Activated CD8-positive, alpha-beta T cell treated with anti-CD3 and anti-CD28 coated beads, Interleukin-2, amount 10 ng/mL, durations not matched to agents 7 days and 5 days (primary cell): ENCODE measurements at regions not wholly inside any gene's neighbourhood (a gene's known extent, or its start where the extent isn't known, plus 50 kb on each side); places are given as distances from the start of the nearest gene placed in this dataset.

Experiments used
- ATAC-seq: fragments of 150-1000 bp; cut with Tn5 transposase; one replicate; pipeline ENCODE4 v1.10.0; 2021; ENCODE audit warnings: moderate library complexity
- CTCF ChIA-PET: fragments of 350-600 bp; sonication (Branson Sonifier 250); formaldehyde crosslinking; loops from one replicate; lab custom pipeline; 2021; ENCODE audit warnings: antibody characterized with exemption; lab: Charles Lee
- POLR2A ChIA-PET: fragments of 350-600 bp; sonication (Branson Sonifier 250); formaldehyde crosslinking; loops from one replicate; lab custom pipeline; 2021; ENCODE audit warnings: antibody characterized with exemption; lab: Charles Lee
- DNase-seq: peaks from one replicate; pipeline ENCODE4 v3.0.0-alpha.2; 2020
- H3K27ac Mint-ChIP-seq: one replicate; pipeline ENCODE4 v1.8.0; 2021; ENCODE audit warnings: mild to moderate bottlenecking, mixed read lengths
- H3K27me3 Mint-ChIP-seq: one replicate; pipeline ENCODE4 v1.8.0; 2021; ENCODE audit warnings: low read depth, mixed read lengths
- H3K36me3 Mint-ChIP-seq: one replicate; pipeline ENCODE4 v1.8.0; 2021; ENCODE audit warnings: low read depth, mixed read lengths
- H3K4me1 Mint-ChIP-seq: one replicate; pipeline ENCODE4 v1.8.0; 2021; ENCODE audit warnings: low read depth, mixed read lengths
- H3K4me3 Mint-ChIP-seq: one replicate; pipeline ENCODE4 v1.8.0; 2021; ENCODE audit warnings: mild to moderate bottlenecking, mixed read lengths
- H3K9me3 Mint-ChIP-seq: one replicate; pipeline ENCODE4 v1.8.0; 2022; ENCODE audit warnings: mixed read lengths; ENCODE audit not compliant: insufficient read depth

DNA sequence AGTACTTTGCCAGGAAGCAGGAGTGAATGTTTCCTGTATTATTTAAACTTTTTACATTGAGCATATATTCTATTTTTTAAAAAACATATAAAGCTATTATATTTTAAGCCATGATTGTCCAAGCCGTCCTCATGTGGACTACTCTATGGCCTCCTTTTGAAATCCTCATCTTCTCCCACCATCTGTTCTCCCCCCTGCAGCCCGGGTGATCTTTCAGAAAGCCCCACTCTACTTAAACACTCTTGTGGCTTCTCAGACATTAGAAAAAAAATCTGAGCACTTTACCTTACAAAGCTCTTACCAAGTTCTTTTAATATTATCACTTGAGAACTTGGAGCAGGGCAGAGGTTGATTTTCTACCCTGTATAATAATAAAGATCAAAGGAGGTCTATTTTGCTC, 95.4 kb downstream of the CAVIN4 start:
- CTCF ChIA-PET, result no interaction called here
- no peaks in the 10 kb centered on the region for H3K36me3 Mint-ChIP-seq
- H3K4me3 Mint-ChIP-seq, result no peak overlapping the region

DNA sequence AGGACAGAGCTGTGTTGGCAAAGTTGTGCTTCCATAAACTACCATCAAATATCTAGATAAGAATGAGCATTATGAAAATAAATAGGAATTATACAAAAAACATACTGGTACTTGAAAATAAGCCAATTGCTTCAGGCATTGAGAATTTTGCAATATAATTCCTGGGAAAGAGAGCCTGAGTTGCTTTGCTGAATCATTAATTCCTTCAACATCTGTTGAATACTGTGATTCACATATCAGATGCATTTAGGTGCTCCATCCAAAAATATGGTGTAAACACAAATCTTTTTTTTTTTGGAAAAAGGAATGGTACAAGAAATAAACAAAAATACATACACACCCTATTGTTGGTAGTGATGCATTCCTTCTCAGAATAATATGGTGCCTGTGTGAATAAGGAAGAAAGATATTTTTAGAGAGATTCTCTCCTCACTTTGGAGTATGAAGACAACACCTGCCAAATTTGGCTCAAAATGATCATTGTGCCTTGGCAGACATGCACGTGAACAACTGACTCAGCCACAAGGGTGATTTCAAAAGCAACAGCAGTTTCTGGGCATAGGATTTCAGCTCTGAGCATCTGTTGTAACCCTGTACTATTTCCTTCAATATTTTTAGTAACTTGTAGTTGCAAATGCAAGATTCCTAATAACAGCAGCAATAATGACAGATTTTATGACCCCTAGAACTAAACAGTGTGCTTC, 96.7 kb downstream of the CAVIN4 start:
- CTCF ChIA-PET, result no interaction called here
- no peak overlapping the region for H3K4me3 Mint-ChIP-seq
- no peak for DNase-seq
- H3K27me3 Mint-ChIP-seq, result peaks cover 24% of the 10 kb centered on the region
- no peaks in the 10 kb centered on the region for H3K36me3 Mint-ChIP-seq
- no peaks in the 10 kb centered on the region for H3K4me1 Mint-ChIP-seq
- no peak overlapping the region for H3K27ac Mint-ChIP-seq
- ATAC-seq, result no peak
- no peaks in the 10 kb centered on the region for H3K9me3 Mint-ChIP-seq
- POLR2A ChIA-PET, result no interaction called here

More for the DNA sequence above, 95.4 kb downstream of the CAVIN4 start:
- DNase-seq (no peak), ATAC-seq (no peak)
- H3K27me3 Mint-ChIP-seq, result peaks cover 26% of the 10 kb centered on the region
- POLR2A ChIA-PET, result no interaction called here
- no peaks in the 10 kb centered on the region for H3K9me3 Mint-ChIP-seq
- no peaks in the 10 kb centered on the region for H3K4me1 Mint-ChIP-seq
- H3K27ac Mint-ChIP-seq, result no peak overlapping the region

DNA sequence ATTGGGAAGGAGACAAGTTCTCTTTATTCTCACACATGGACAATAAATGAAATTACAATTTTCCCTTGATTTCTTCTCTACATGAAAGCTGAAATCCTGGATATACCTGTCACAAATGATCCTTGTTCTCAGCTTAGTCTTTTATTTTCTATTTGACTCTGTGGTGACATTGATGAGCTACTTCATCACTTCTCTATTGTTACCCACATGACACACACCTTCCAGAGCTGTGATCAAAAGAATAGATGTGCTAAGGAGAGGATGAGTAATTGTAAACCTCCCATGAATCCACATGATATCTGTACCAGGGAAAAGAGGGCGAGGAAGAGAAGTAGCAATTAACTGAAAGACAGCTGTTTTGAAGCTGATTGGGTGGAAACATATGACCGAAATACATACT, 102.0 kb downstream of the CAVIN4 start:
- ChIA-PET POLR2A (interaction anchor here (0.6 kb wide), 1 partner anchor 300 kb away, joined by 3 read pairs; no protein-coding TSS in a partner anchor), CTCF (interaction anchor here (1.2 to 2.0 kb wide), 2 partner anchors 34 to 78 kb away, joined by 4 to 5 read pairs; no protein-coding TSS in a partner anchor)
- Mint-ChIP-seq H3K4me1 (no peaks in the 10 kb centered on the region), H3K4me3 (no peak overlapping the region), H3K36me3 (no peaks in the 10 kb centered on the region), H3K27me3 (peaks cover 22% of the 10 kb centered on the region), H3K27ac (no peak overlapping the region), H3K9me3 (no peaks in the 10 kb centered on the region)
- ATAC-seq (no peak), DNase-seq (no peak)

DNA sequence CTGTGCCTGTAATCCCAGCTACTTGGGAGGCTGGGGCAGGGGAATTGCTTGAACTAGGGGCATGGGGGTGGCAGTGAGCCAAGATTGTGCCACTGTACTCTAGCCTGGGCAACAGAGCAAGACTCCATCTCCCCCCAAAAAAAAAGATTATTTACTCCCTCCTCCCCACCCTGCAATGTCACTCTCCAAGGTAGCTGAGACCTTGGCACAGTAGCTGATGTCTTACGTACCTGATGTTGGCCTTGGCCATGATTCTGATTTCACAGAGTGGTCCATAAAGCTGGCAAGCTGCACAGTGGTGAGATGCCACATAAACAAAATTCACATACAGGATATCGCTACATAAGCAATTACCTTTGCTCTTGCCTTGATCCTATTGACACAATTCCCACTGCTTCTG, 108.5 kb downstream of the CAVIN4 start:
- no peak overlapping the region for H3K4me3 Mint-ChIP-seq

DNA sequence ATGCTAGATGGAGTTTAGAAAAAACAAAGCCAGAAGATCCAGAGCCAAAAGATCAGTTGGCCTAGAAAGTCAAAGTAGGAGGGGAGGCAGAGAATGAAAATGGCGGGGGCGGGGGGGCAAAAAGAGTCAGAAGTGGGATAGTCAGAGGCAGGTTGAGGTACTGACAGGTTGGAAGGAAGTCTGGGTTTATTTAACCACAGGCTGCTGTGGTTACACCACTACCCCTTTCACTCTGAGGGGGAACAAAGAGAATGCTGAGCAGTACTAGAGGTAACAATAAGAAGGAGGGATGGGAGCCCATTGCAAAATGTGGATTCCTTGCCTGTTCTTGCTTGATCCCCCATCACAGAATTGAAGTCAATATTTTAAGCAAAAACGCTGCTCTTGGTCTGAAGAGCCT, 111.8 kb downstream of the CAVIN4 start:
- POLR2A ChIA-PET, result no interaction called here
- Mint-ChIP-seq H3K27me3 (peaks cover 8% of the 10 kb centered on the region), H3K36me3 (no peaks in the 10 kb centered on the region), H3K4me3 (no peak overlapping the region), H3K27ac (no peak overlapping the region), H3K9me3 (no peaks in the 10 kb centered on the region), H3K4me1 (peaks cover 17% of the 10 kb centered on the region)
- CTCF ChIA-PET, result no interaction called here
- ATAC-seq (peak; percentile 71), DNase-seq (peak; percentile 66)

More for the DNA sequence above, 108.5 kb downstream of the CAVIN4 start:
- ChIA-PET POLR2A (no interaction called here), CTCF (no interaction called here)
- H3K4me1 Mint-ChIP-seq, result peaks cover 17% of the 10 kb centered on the region
- no peak for ATAC-seq
- no peak for DNase-seq
- H3K27ac Mint-ChIP-seq, result no peak overlapping the region
- no peaks in the 10 kb centered on the region for H3K36me3 Mint-ChIP-seq
- no peaks in the 10 kb centered on the region for H3K9me3 Mint-ChIP-seq
- peaks cover 12% of the 10 kb centered on the region for H3K27me3 Mint-ChIP-seq

DNA sequence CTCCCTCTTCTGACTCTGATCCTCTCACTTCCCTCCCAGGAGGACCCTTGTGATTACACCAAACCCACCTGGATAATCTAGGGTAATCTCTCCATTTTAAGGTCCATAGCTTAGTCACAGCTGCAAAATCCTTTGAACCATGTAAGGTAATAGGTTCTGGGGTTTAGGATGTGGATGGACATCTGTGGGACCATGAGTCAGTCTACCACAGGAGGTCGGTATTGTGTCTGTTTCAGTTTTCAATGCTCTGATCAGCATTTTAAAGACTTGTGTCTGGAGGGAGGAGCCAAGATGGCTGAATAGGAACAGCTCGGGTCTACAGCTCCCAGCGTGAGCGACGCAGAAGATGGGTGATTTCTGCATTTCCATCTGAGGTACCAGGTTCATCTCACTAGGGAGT, 112.6 kb downstream of the CAVIN4 start:
- DNase-seq, result no peak
- peak; percentile 19 for ATAC-seq
- no peak overlapping the region for H3K4me3 Mint-ChIP-seq
- POLR2A ChIA-PET, result no interaction called here
- no peaks in the 10 kb centered on the region for H3K9me3 Mint-ChIP-seq
- CTCF ChIA-PET, result no interaction called here
- no peaks in the 10 kb centered on the region for H3K36me3 Mint-ChIP-seq
- H3K4me1 Mint-ChIP-seq, result peaks cover 17% of the 10 kb centered on the region
- H3K27ac Mint-ChIP-seq, result no peak overlapping the region
- peaks cover 8% of the 10 kb centered on the region for H3K27me3 Mint-ChIP-seq

DNA sequence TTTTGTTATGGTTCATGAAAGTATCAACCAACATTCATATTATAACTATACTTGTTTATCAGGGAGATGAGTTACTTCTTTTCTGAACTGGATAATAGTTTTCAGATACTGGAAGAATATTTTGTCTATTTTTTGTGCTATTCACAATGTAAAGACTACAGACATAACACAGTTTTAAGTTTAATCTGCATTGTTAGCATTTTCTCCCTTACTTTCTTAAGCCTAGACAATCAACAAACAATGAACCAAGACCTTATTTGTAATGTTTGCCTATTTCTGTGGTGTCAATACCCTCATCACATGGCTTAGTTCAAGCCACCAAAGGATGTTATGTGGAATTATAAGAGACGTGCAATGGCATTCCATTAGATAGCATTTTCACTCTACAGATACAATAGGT, 119.5 kb downstream of the CAVIN4 start:
- Mint-ChIP-seq H3K4me1 (no peaks in the 10 kb centered on the region), H3K36me3 (no peaks in the 10 kb centered on the region), H3K9me3 (no peaks in the 10 kb centered on the region), H3K4me3 (no peak overlapping the region), H3K27ac (no peak overlapping the region), H3K27me3 (no peaks in the 10 kb centered on the region)
- ATAC-seq (no peak), DNase-seq (no peak)
- CTCF ChIA-PET, result interaction anchor here (1.3 kb wide), 1 partner anchor 17 kb away, joined by 5 read pairs; no protein-coding TSS in a partner anchor
- POLR2A ChIA-PET, result no interaction called here

DNA sequence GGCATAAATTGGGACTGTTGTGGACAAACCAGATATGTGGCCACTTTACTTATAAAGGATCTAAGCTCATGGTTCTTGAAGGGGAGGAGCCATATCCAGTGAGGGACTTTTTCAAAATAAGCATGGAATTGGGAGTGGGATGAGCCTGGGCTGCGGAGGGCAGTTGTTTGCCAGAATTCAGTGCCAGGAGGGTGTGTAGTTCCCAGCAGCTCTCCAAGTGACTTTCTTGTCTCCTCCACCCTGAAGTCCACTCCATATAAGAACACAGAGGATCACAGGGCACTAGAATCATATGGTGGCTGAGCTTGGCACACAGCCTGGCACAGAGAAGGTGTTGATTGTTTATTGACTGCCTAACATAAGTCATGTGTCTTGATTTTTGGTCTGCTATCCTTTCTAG, 121.1 kb downstream of the CAVIN4 start:
- ATAC-seq (no peak), DNase-seq (no peak)
- ChIA-PET POLR2A (no interaction called here), CTCF (no interaction called here)
- no peak overlapping the region for H3K4me3 Mint-ChIP-seq
- no peaks in the 10 kb centered on the region for H3K36me3 Mint-ChIP-seq
- H3K27me3 Mint-ChIP-seq, result no peaks in the 10 kb centered on the region
- no peak overlapping the region for H3K27ac Mint-ChIP-seq
- H3K9me3 Mint-ChIP-seq, result no peaks in the 10 kb centered on the region
- no peaks in the 10 kb centered on the region for H3K4me1 Mint-ChIP-seq

DNA sequence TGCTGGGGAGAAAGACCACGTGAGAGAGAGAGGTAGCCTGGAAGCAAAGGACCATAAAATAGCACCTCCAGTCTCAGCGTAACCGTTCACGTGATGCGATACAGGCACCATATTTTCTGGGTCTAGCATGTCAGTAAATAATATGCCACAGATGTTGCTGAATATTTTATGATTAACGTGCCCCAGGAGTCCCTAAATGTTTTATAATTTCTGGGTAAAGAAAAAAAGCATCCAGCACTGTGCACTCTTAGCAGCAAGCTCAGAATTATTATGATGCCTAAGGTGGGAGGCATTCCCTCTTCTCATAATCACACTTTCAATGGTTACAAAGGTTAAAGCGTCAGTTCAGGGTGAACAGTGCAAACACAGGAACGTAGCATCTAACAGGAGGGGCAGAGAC, 121.8 kb downstream of the CAVIN4 start:
- H3K27me3 Mint-ChIP-seq, result no peaks in the 10 kb centered on the region
- no peak overlapping the region for H3K4me3 Mint-ChIP-seq
- H3K27ac Mint-ChIP-seq, result no peak overlapping the region
- ATAC-seq (no peak), DNase-seq (no peak)
- H3K36me3 Mint-ChIP-seq, result no peaks in the 10 kb centered on the region
- ChIA-PET CTCF (interaction anchor here (1.4 to 1.9 kb wide), 2 partner anchors 98 to 613 kb away, joined by 4 to 6 read pairs; no protein-coding TSS in a partner anchor), POLR2A (no interaction called here)
- no peaks in the 10 kb centered on the region for H3K4me1 Mint-ChIP-seq
- H3K9me3 Mint-ChIP-seq, result no peaks in the 10 kb centered on the region

DNA sequence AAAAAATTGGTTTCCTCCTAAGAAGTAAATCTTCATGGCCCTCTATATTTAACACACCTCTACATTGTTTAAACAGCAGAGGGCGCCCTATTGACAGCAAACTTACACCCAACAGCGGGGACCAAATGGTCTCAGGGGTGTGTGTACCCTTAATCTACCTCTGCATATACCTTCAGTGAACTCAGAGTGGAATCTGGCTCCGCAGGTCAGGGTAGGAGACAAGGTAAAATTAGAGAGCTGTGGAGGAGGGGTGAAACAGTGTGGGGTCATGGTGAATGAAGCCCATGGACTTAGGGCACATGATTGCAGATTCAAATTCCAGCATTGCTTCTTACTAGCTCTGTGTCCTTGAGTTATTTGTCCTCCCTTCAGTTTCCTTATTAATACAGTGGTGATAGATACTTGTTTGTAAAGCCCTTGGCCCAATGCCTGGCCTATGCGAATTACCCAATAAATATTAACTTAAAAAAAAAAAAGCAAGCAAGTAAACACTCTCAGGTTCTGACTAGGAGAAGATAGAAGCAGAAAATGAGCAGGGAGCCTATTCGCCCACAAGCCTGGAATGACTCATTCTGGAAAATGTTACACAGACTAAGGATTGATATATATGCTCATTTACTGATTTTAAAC, 122.9 kb downstream of the CAVIN4 start:
- H3K4me1 Mint-ChIP-seq, result no peaks in the 10 kb centered on the region
- ATAC-seq (no peak), DNase-seq (no peak)
- H3K9me3 Mint-ChIP-seq, result no peaks in the 10 kb centered on the region
- CTCF ChIA-PET, result interaction anchor here (1.4 to 1.9 kb wide), 2 partner anchors 99 to 611 kb away, joined by 4 to 6 read pairs; no protein-coding TSS in a partner anchor
- H3K4me3 Mint-ChIP-seq, result no peak overlapping the region
- POLR2A ChIA-PET, result no interaction called here
- no peaks in the 10 kb centered on the region for H3K36me3 Mint-ChIP-seq
- no peaks in the 10 kb centered on the region for H3K27me3 Mint-ChIP-seq
- no peak overlapping the region for H3K27ac Mint-ChIP-seq

DNA sequence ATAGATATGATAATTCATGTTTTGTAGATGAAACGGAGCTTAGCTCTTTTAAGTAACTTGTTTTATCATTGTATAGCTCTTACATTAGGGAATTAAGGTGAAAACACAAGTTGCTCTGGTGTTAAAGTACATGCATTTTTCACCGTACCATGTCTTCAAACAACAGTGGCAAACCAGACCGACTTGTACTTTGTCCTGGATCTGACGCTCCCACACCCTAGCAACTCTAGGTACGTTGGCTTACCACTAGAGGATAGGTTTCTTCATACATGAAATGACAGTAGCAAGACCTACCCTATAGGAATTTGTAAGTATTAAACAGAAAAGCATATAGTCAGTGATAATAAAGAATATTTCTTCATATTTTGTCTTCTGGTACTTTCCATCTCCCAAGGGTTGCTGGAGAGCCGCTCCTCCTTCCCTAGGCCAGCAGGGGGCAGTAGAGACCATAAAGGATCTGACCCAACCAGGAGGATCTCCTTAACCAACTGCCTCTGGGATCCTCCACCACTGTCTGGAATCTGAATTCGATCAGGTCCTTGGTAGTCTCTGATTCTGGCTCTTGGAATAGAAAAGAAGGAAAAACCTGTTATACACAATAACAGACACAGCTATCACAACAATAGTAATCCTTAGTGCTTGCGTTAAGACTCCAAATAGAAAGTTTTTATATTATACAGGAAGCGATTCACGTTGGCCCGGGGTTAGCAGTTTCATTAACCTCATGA, 136.7 kb downstream of the CAVIN4 start:
- Mint-ChIP-seq H3K27me3 (no peaks in the 10 kb centered on the region), H3K27ac (no peak overlapping the region), H3K36me3 (no peaks in the 10 kb centered on the region), H3K4me1 (no peaks in the 10 kb centered on the region), H3K4me3 (no peak overlapping the region), H3K9me3 (no peaks in the 10 kb centered on the region)
- ChIA-PET CTCF (interaction anchor here (0.8 to 4.4 kb wide), 7 partner anchors 12 to 597 kb away, joined by 3 to 28 read pairs (median 4); no protein-coding TSS in a partner anchor), POLR2A (no interaction called here)
- DNase-seq (peak; percentile 68), ATAC-seq (peak; percentile 44)

DNA sequence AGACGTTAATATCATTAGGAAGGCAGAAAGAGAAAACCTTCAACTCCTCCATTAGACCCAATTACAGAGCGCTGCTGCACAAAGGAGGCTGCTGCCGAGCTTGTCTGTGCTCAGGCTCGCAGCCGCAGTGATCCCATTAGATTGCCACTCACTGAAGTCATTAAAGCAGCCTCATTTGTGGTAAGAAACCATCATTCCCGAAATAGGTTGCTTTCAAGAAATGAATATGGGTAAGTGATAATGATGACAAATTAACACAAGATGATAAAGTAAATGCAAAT, 137.2 kb downstream of the CAVIN4 start:
- ChIA-PET POLR2A (no interaction called here), CTCF (interaction anchor here (0.7 to 4.4 kb wide), 3 partner anchors 113 to 596 kb away, joined by 3 to 28 read pairs (median 3); no protein-coding TSS in a partner anchor)
- no peaks in the 10 kb centered on the region for H3K27me3 Mint-ChIP-seq
- H3K4me3 Mint-ChIP-seq, result no peak overlapping the region
- no peaks in the 10 kb centered on the region for H3K36me3 Mint-ChIP-seq
- H3K27ac Mint-ChIP-seq, result no peak overlapping the region
- H3K4me1 Mint-ChIP-seq, result no peaks in the 10 kb centered on the region
- DNase-seq (no peak), ATAC-seq (no peak)
- H3K9me3 Mint-ChIP-seq, result no peaks in the 10 kb centered on the region
